Effector memory CD4-positive, alpha-beta T cell (primary cell): ENCODE measurements at regions not wholly inside any gene's neighbourhood (a gene's known extent, or its start where the extent isn't known, plus 50 kb on each side); places are given as distances from the start of the nearest gene placed in this dataset.
"Not testable (repeated sequence)": the region's sequence is repeated elsewhere in the genome, so short reads cannot be mapped to it uniquely, and the experiment has no call there.

Source experiments
- DNase-seq, 3 donors: peaks; one replicate each; pipeline ENCODE4 v3.0.0-alpha.2; 2020
- H3K27ac ChIP-seq: 2 replicates; pipeline ENCODE4 v1.7.0; 2013; ENCODE audit warnings: mild to moderate bottlenecking, low read length, moderate library complexity; ENCODE audit not compliant: insufficient read depth, poor library complexity, severe bottlenecking
- H3K27me3 ChIP-seq: replicated peaks from 2 replicates; pipeline ENCODE4 v1.7.0; 2013; ENCODE audit warnings: mild to moderate bottlenecking, low read length; ENCODE audit not compliant: insufficient read depth, control insufficient read depth, poor library complexity, severe bottlenecking
- H3K36me3 ChIP-seq: 2 replicates; pipeline ENCODE4 v1.7.0; 2013; ENCODE audit warnings: mild to moderate bottlenecking, low read length, moderate library complexity; ENCODE audit not compliant: control insufficient read depth, insufficient read depth
- H3K4me1 ChIP-seq: 2 replicates; pipeline ENCODE4 v1.7.0; 2013; ENCODE audit warnings: low read length, mild to moderate bottlenecking; ENCODE audit not compliant: control insufficient read depth, insufficient read depth, poor library complexity, severe bottlenecking
- H3K4me3 ChIP-seq: 2 replicates; pipeline ENCODE4 v1.7.0; 2013; ENCODE audit warnings: low read length, low read depth, mild to moderate bottlenecking; ENCODE audit not compliant: insufficient read depth, poor library complexity, severe bottlenecking
- H3K9me3 ChIP-seq: 2 replicates; pipeline ENCODE4 v1.7.0; 2013; ENCODE audit warnings: mild to moderate bottlenecking, low read length, moderate library complexity; ENCODE audit not compliant: control insufficient read depth

DNA sequence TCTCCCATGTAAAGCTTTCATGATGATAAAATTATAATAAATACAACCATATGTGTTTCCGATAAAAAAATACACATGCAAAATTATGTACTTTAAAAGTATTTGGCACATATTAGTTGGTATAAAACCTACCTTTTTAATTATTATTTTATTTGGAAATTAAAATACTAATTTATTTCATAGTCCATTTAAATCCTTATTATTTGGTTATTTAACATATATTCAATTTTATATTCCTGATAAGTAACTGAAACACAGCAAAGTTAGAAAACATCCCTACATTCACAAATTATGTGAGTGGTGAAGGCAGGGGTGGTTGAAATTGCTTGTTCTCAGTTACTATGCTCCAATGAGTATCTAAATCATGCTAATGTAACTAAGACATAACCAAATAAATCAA, 920.5 kb downstream of the SLITRK1 start:
- Histone ChIP-seq H3K4me3 (no peak overlapping the region), H3K27me3 (no peaks in the 10 kb centered on the region), H3K27ac (no peak overlapping the region), H3K36me3 (no peaks in the 10 kb centered on the region), H3K4me1 (no peaks in the 10 kb centered on the region), H3K9me3 (no peaks in the 10 kb centered on the region)
- DNase-seq, result no peak

DNA sequence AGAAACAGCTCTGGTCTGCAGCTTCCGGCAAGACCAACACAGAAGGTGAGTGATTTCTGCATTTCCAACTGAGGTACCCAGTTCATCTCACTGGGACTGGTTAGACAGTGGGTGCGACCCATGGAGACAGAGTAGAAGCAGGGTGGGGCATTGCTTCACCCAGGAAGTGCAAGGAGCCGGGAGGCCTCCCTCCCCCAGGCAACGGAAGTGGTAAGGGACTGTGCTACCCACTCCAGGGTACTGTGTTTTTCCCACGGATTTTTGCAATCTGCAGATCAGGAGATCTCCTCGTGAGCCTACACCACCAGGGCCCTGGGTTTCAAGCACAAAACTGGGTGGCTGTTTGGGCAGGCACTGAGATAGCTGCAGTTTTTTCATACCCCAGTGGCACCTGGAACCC, 929.9 kb downstream of the SLITRK1 start:
- not testable (repeated sequence) for H3K9me3 ChIP-seq, DNase-seq, H3K27ac ChIP-seq, H3K27me3 ChIP-seq, H3K4me3 ChIP-seq, H3K36me3 ChIP-seq, H3K4me1 ChIP-seq

DNA sequence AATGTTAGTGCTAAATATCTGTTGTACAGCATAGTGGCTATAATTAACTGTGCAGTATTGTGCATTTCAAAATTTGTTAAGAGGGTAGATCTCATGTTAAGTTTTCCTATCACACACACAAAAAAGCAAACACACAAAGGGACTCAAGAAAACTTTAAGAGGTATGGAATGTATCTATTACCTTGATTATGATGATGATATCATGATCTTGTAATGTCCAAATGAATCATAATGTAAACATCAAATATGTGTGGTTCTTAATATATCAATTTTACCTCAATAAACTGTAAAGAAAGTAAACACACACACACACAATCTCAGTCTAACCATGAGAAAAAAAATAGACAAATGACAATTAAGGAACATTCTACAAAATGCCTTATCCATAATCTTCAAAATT, 934.6 kb downstream of the SLITRK1 start:
- DNase-seq, result no peak

DNA sequence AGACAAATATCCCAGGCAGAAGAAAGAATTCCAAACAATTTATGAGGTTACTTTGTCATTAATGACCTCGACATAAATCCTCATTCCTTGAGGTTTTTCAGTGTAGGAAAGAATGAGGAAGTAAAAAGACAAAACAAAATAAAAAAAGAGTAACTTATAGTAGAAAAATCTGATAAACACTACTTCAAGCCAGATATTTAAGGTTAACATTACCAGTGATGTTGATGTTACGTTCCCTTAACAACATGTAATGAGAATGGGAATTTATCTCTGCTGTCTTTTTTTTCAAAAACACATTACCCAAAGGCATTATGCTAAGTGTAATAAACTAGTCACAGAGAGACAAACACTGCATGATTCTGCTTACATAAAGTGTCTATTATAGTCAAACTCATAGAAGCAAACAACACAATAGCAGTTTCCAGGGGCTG, 935.1 kb downstream of the SLITRK1 start:
- Histone ChIP-seq H3K4me3 (no peak overlapping the region), H3K27ac (no peak overlapping the region), H3K9me3 (no peaks in the 10 kb centered on the region), H3K4me1 (no peaks in the 10 kb centered on the region), H3K27me3 (no peaks in the 10 kb centered on the region), H3K36me3 (no peaks in the 10 kb centered on the region)
- no peak for DNase-seq

More for the DNA sequence above, 934.6 kb downstream of the SLITRK1 start:
- Histone ChIP-seq H3K4me1 (no peaks in the 10 kb centered on the region), H3K27ac (no peak overlapping the region), H3K4me3 (no peak overlapping the region), H3K27me3 (no peaks in the 10 kb centered on the region), H3K36me3 (no peaks in the 10 kb centered on the region), H3K9me3 (no peaks in the 10 kb centered on the region)

DNA sequence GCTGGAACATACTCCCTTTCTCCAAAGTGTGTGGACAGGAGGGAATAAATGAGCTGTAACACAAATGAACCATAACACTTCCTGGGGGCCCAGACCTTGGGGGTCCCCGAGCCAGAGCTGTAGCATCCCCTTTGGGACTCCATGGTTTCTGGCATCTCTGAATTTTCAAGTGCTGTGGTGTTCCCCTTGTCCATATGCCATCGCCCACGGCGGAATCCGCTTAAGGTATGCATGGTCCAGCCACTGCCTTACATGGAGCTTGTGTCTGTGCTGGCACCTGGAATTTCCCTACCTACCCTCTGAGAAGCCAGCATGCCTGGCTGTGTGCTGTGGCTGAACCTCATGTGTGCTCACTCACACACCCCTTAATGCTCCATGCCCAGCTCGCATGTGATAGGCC, 943.6 kb downstream of the SLITRK1 start:
- no peak for DNase-seq
- no peaks in the 10 kb centered on the region for H3K4me1 ChIP-seq

DNA sequence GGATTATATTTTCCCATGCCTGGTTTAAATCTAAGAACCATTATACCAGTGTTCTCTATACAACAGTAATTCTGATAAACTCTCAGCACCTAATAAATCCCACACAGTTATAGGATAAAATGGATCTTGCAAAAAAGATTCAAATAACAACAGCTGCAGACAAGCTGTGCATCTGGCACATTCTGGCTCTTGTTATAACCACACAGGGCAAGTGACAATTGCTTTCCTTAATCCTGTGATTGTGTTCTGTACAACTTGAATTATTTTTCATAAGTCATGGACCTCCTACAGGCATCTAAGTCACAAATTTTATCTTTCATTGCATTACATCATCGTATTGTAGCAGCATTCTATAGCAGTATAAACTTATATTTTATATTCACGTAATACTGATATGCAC, 948.3 kb downstream of the SLITRK1 start:
- no peaks in the 10 kb centered on the region for H3K4me1 ChIP-seq
- no peaks in the 10 kb centered on the region for H3K27me3 ChIP-seq
- DNase-seq, result no peak
- no peak overlapping the region for H3K27ac ChIP-seq
- H3K36me3 ChIP-seq, result no peaks in the 10 kb centered on the region
- H3K9me3 ChIP-seq, result no peaks in the 10 kb centered on the region
- no peak overlapping the region for H3K4me3 ChIP-seq

More for the DNA sequence above, 943.6 kb downstream of the SLITRK1 start:
- Histone ChIP-seq H3K9me3 (no peaks in the 10 kb centered on the region), H3K4me3 (no peak overlapping the region), H3K27ac (no peak overlapping the region), H3K36me3 (no peaks in the 10 kb centered on the region), H3K27me3 (no peaks in the 10 kb centered on the region)

DNA sequence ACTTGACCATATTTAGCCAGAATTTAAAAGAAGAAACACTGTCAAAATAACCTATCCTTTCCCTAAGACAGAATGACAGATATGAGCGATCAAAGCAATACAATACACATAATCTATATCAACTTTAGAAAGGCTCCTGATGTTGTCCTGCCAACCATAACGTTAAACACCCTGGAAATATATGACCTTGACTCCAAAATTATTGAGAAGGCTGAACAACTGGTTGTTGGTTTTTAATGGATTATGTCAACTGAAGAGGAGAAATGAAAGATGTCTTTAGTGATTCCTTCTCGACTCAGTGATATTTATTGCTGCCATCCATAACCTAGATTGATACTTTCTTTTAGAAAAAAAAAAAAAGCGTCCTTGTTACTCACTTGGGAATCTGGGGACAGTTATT, 957.2 kb downstream of the SLITRK1 start:
- Histone ChIP-seq H3K9me3 (no peaks in the 10 kb centered on the region), H3K36me3 (no peaks in the 10 kb centered on the region), H3K4me1 (no peaks in the 10 kb centered on the region), H3K27me3 (no peaks in the 10 kb centered on the region), H3K27ac (no peak overlapping the region), H3K4me3 (no peak overlapping the region)
- no peak for DNase-seq

DNA sequence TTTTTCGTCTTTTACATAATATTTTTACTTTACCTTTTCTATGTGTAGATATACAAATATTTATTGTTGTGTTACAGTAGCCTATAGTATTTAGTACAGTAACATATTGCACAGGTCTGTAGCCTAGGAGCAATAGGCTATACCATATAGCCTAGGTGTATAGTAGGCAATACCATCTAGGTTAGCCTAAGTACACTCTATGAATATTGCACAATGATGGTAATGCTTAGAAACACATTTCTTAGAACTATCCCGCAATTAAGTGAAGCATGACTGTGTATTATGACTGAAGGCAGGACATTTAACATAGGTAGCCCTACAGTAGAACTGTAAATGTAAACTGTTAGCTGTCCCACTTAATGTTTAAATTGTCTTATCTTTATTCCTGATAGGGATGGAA, 964.3 kb downstream of the SLITRK1 start:
- H3K4me3 ChIP-seq, result no peak overlapping the region
- no peaks in the 10 kb centered on the region for H3K4me1 ChIP-seq
- no peaks in the 10 kb centered on the region for H3K9me3 ChIP-seq
- H3K36me3 ChIP-seq, result no peaks in the 10 kb centered on the region
- H3K27ac ChIP-seq, result no peak overlapping the region
- no peaks in the 10 kb centered on the region for H3K27me3 ChIP-seq
- DNase-seq, result no peak

DNA sequence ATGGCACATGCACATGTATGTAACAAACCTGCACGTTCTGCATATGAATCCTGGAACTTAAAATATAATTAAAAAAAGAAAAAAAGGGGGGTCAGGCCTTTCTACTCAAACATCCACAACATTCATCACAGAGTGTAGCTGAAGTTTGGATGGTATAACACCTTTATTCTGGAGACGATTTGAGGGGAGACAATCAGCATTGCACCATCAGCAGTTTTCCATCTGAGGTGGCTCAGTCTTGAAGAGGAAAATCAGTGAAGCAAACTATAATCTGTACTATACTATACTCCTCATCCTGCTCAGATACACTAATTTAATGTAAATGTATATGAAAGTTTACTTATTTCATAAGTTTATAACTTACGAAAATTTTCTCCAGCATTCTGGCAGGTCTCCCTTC, 969.7 kb downstream of the SLITRK1 start:
- Histone ChIP-seq H3K4me3 (no peak overlapping the region), H3K27me3 (no peaks in the 10 kb centered on the region), H3K9me3 (no peaks in the 10 kb centered on the region), H3K4me1 (no peaks in the 10 kb centered on the region), H3K27ac (no peak overlapping the region), H3K36me3 (no peaks in the 10 kb centered on the region)
- no peak for DNase-seq

DNA sequence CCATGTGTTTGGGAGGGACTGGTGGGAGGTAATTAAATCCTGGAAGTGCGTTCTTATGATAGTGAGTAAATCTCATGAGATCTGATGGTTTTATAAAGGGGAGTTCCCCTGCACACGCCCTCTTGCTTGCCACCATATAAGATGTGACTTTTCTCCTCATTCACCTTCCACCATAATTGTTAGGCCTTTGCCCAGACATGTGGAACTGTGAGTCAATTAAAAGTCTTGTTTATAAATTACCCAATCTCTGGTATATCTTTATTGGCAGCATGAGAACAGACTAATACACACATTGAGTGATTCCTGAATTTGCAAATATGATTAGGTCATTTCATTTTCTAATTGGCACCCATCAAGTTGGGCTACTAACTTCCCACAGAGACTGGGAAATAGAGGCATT, 977.2 kb downstream of the SLITRK1 start:
- Histone ChIP-seq H3K4me1 (no peaks in the 10 kb centered on the region), H3K36me3 (no peaks in the 10 kb centered on the region), H3K27me3 (no peaks in the 10 kb centered on the region), H3K27ac (no peak overlapping the region), H3K9me3 (no peaks in the 10 kb centered on the region), H3K4me3 (no peak overlapping the region)
- no peak for DNase-seq

DNA sequence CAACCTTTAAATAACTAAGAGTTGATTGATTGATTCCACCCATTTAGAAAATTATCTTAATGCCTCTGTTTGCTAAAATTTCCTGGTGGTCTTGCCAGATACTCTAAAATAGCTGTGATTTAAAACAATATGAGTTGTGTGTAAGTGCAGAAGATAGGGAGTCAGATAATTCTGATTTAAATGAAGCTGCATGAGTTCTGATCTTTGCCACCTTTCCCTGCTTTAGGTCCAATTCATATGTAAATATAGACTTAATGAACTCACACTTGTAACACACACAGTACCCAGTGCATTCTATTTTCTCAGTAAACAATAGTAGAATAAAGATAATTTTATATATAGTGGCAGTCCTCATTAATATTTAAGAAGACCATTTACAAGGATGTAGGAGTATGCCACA, 981.8 kb downstream of the SLITRK1 start:
- Histone ChIP-seq H3K27me3 (no peaks in the 10 kb centered on the region), H3K27ac (no peak overlapping the region), H3K36me3 (no peaks in the 10 kb centered on the region), H3K4me3 (no peak overlapping the region), H3K9me3 (no peaks in the 10 kb centered on the region), H3K4me1 (no peaks in the 10 kb centered on the region)
- no peak for DNase-seq
